ENCODE measurements at regions not wholly inside any gene's neighbourhood (a gene's known extent, or its start where the extent isn't known, plus 50 kb on each side); places are given as distances from the start of the nearest gene placed in this dataset.

- TF ChIP-seq CTCF (conservative IDR thresholded peaks at IDR 0.05; ENCODE audit: low read length) (no peak), EZH2phosphoT487 (IDR thresholded peaks at IDR 0.05; ENCODE audit: borderline replicate concordance, low read depth, low read length) (no peak)
Observed at GRCh38 chr2:188102881-188103280, 188.8 kb upstream of the GULP1 start.

Measured in OCI-LY7 (cell line).